ENCODE measurements at regions not wholly inside any gene's neighbourhood (a gene's known extent, or its start where the extent isn't known, plus 50 kb on each side); places are given as distances from the start of the nearest gene placed in this dataset.

DNA sequence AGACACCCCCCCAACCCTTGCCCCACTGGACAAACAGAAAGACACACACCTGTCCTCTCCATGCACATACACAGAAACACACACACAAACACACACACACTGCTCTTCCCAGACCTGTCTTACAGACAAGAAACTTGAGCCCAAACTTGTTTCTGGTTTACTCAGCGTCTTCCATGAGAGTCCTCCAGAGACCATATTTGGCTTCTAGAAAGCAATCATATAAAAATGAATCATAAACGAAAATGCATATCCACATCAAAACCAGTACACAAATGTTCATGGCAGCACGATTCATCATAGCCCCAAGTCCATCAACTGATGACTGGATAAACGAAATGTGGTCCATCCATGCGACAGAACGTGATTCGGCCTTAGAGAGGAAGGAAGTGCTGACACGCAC lies 84.2 kb upstream of the ASAP2 start:
- TF ChIP-seq, protein P1, sequence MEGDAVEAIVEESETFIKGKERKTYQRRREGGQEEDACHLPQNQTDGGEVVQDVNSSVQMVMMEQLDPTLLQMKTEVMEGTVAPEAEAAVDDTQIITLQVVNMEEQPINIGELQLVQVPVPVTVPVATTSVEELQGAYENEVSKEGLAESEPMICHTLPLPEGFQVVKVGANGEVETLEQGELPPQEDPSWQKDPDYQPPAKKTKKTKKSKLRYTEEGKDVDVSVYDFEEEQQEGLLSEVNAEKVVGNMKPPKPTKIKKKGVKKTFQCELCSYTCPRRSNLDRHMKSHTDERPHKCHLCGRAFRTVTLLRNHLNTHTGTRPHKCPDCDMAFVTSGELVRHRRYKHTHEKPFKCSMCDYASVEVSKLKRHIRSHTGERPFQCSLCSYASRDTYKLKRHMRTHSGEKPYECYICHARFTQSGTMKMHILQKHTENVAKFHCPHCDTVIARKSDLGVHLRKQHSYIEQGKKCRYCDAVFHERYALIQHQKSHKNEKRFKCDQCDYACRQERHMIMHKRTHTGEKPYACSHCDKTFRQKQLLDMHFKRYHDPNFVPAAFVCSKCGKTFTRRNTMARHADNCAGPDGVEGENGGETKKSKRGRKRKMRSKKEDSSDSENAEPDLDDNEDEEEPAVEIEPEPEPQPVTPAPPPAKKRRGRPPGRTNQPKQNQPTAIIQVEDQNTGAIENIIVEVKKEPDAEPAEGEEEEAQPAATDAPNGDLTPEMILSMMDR (conservative IDR thresholded peaks at IDR 0.05 in 1 of 2, IDR thresholded peaks at IDR 0.05 in 1 of 2; ENCODE audit: low read depth in 1 of 2, low read length in 2 of 2) = no peak
- TF ChIP-seq EZH2 (IDR thresholded peaks at IDR 0.05; ENCODE audit: low read length, missing control alignments) = no peak

All from fibroblast of lung (primary cell).